Body of pancreas (tissue), 4 donors: ENCODE measurements at regions not wholly inside any gene's neighbourhood (a gene's known extent, or its start where the extent isn't known, plus 50 kb on each side); places are given as distances from the start of the nearest gene placed in this dataset.

Experiments used
- CTCF ChIP-seq, 7 experiments: fragments of 450-650 bp in 4 of 7; fragments of 200-600 bp in 3 of 7; sonication (generic) in 3 of 7; IDR thresholded peaks; one replicate each; pipeline ENCODE4 v1.5.1; 2016 to 2019; ENCODE audit warnings: antibody characterized with exemption in 7 of 7
- POLR2A ChIP-seq, 3 donors: fragments of 450-650 bp; IDR thresholded peaks; one replicate each; pipeline ENCODE4 v1.6.1; 2016; ENCODE audit warnings: antibody characterized with exemption in 3 of 3, mild to moderate bottlenecking in 2 of 3

GRCh38 chr1:82534996-82535395 is 734.3 kb downstream of the ADGRL2 start:
- TF ChIP-seq CTCF (IDR thresholded peaks at IDR 0.05) (no peak), POLR2A (IDR thresholded peaks at IDR 0.05) (no peak)
